ENCODE measurements at regions not wholly inside any gene's neighbourhood (a gene's known extent, or its start where the extent isn't known, plus 50 kb on each side); places are given as distances from the start of the nearest gene placed in this dataset.

- TF ChIP-seq, protein P1, sequence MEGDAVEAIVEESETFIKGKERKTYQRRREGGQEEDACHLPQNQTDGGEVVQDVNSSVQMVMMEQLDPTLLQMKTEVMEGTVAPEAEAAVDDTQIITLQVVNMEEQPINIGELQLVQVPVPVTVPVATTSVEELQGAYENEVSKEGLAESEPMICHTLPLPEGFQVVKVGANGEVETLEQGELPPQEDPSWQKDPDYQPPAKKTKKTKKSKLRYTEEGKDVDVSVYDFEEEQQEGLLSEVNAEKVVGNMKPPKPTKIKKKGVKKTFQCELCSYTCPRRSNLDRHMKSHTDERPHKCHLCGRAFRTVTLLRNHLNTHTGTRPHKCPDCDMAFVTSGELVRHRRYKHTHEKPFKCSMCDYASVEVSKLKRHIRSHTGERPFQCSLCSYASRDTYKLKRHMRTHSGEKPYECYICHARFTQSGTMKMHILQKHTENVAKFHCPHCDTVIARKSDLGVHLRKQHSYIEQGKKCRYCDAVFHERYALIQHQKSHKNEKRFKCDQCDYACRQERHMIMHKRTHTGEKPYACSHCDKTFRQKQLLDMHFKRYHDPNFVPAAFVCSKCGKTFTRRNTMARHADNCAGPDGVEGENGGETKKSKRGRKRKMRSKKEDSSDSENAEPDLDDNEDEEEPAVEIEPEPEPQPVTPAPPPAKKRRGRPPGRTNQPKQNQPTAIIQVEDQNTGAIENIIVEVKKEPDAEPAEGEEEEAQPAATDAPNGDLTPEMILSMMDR (IDR thresholded peaks at IDR 0.05; ENCODE audit: insufficient read depth, low read depth, low read length): no peak
- no peak for TF ChIP-seq EZH2 (IDR thresholded peaks at IDR 0.05; ENCODE audit: insufficient read depth, low read length)
Observed at GRCh38 chr6:97470322-97470721, 187.3 kb upstream of the MMS22L start.
